WERI-Rb-1 (cell line): ENCODE measurements at regions not wholly inside any gene's neighbourhood (a gene's known extent, or its start where the extent isn't known, plus 50 kb on each side); places are given as distances from the start of the nearest gene placed in this dataset.

Source experiments
- DNase-seq: peaks from one replicate; pipeline ENCODE4 v3.0.0-alpha.2; 2020
- H3K27ac ChIP-seq: fragments of 250-450 bp; sonication (Bioruptor Pico); 2 replicates; pipeline ENCODE4 v1.5.1; 2020; ENCODE audit warnings: mild to moderate bottlenecking, moderate library complexity
- H3K27me3 ChIP-seq: fragments of 250-450 bp; sonication (Bioruptor Pico); 2 replicates; pipeline ENCODE4 v1.5.1; 2021; ENCODE audit warnings: mild to moderate bottlenecking, low read depth, moderate library complexity; ENCODE audit not compliant: insufficient read depth, severe bottlenecking
- H3K36me3 ChIP-seq: fragments of 250-450 bp; sonication (Bioruptor Pico); 2 replicates; pipeline ENCODE4 v1.5.1; 2020; ENCODE audit warnings: mild to moderate bottlenecking, moderate library complexity
- H3K4me3 ChIP-seq: 2 replicates; pipeline ENCODE4 v1.5.1; 2011; ENCODE audit warnings: low read depth, mild to moderate bottlenecking, control low read depth, low read length
- H3K9me3 ChIP-seq: fragments of 250-450 bp; sonication (Bioruptor Pico); 2 replicates; pipeline ENCODE4 v1.5.1; 2021; ENCODE audit warnings: mild to moderate bottlenecking, moderate library complexity; ENCODE audit not compliant: severe bottlenecking
- CTCF ChIP-seq: IDR thresholded peaks from 2 replicates; pipeline ENCODE4 v1.5.1; 2011; ENCODE audit warnings: low read depth, mild to moderate bottlenecking, control low read depth, inconsistent platforms, low read length

- H3K27ac ChIP-seq, result no peak overlapping the region
- no peaks in the 10 kb centered on the region for H3K36me3 ChIP-seq
- H3K4me3 ChIP-seq, result no peak overlapping the region
- DNase-seq, result no peak
- no peaks in the 10 kb centered on the region for H3K9me3 ChIP-seq
- no peak for TF ChIP-seq CTCF
- H3K27me3 ChIP-seq, result peaks cover 55% of the 10 kb centered on the region
Observed at GRCh38 chr7:42611289-42611928, 300.5 kb downstream of the C7orf25 start.

- peaks cover 41% of the 10 kb centered on the region for H3K27me3 ChIP-seq
- H3K9me3 ChIP-seq, result no peaks in the 10 kb centered on the region
- H3K4me3 ChIP-seq, result no peak overlapping the region
- DNase-seq, result no peak
- TF ChIP-seq CTCF, result no peak
- H3K36me3 ChIP-seq, result no peaks in the 10 kb centered on the region
- H3K27ac ChIP-seq, result no peak overlapping the region
Observed at GRCh38 chr7:42606193-42606905, 305.5 kb downstream of the C7orf25 start.

- no peak for DNase-seq
Observed at GRCh38 chr7:42605406-42606192, 306.3 kb downstream of the C7orf25 start.

GRCh38 chr7:42603496-42603895, 308.4 kb downstream of the C7orf25 start:
- no peaks in the 10 kb centered on the region for H3K9me3 ChIP-seq
- DNase-seq, result no peak
- no peak for TF ChIP-seq CTCF
- H3K27me3 ChIP-seq, result peaks cover 26% of the 10 kb centered on the region
- no peak overlapping the region for H3K27ac ChIP-seq
- H3K4me3 ChIP-seq, result no peak overlapping the region
- no peaks in the 10 kb centered on the region for H3K36me3 ChIP-seq

More at GRCh38 chr7:42605406-42606192, 306.3 kb downstream of the C7orf25 start:
- Histone ChIP-seq H3K27ac (no peak overlapping the region), H3K9me3 (no peaks in the 10 kb centered on the region), H3K4me3 (no peak overlapping the region), H3K36me3 (no peaks in the 10 kb centered on the region), H3K27me3 (peaks cover 37% of the 10 kb centered on the region)
- no peak for TF ChIP-seq CTCF

GRCh38 chr7:42597300-42597699, 314.6 kb downstream of the C7orf25 start:
- no peaks in the 10 kb centered on the region for H3K36me3 ChIP-seq
- TF ChIP-seq CTCF, result no peak
- H3K27ac ChIP-seq, result no peak overlapping the region
- peaks cover 4% of the 10 kb centered on the region for H3K27me3 ChIP-seq
- H3K4me3 ChIP-seq, result no peak overlapping the region
- no peaks in the 10 kb centered on the region for H3K9me3 ChIP-seq
- no peak for DNase-seq
